ENCODE measurements at regions not wholly inside any gene's neighbourhood (a gene's known extent, or its start where the extent isn't known, plus 50 kb on each side); places are given as distances from the start of the nearest gene placed in this dataset.

- intact Hi-C loops (cut with micrococcal nuclease; ENCODE audit: unreplicated experiment), result no loop called here
- no TSS peak for BruUV-seq (replicated peaks)
Observed at GRCh38 chr3:72453706-72454105, 394.5 kb downstream of the SHQ1 start.

GRCh38 chr3:72452745-72453144 lies 395.5 kb downstream of the SHQ1 start:
- no peak for DNase-seq (ENCODE audit: low spot score)
- Histone ChIP-seq H3K36me3 (ENCODE audit: insufficient read depth, low read length, poor library complexity, severe bottlenecking) (no peaks in the 10 kb centered on the region), H3K4me3 (ENCODE audit: low read depth, low read length, poor library complexity, severe bottlenecking) (no peak overlapping the region), H3K27ac (ENCODE audit: low read depth, low read length, poor library complexity, severe bottlenecking) (no peak overlapping the region), H3K4me1 (ENCODE audit: insufficient read depth, low read length, poor library complexity, severe bottlenecking) (no peaks in the 10 kb centered on the region), H3K27me3 (replicated peaks; ENCODE audit: insufficient read depth, low read depth, low read length, poor library complexity) (no peaks in the 10 kb centered on the region), H3K9me3 (ENCODE audit: low read depth, low read length, poor library complexity, severe bottlenecking) (no peaks in the 10 kb centered on the region)
- ChIA-PET POLR2A (ENCODE audit: low non-redundant PET) (no interaction called here), CTCF (no interaction called here)
- intact Hi-C loops (cut with micrococcal nuclease; ENCODE audit: unreplicated experiment), result no loop called here
- no TSS peak for BruUV-seq (replicated peaks)
- no peak for TF ChIP-seq CTCF (conservative IDR thresholded peaks at IDR 0.05; ENCODE audit: low read depth, low read length)

More at GRCh38 chr3:72453706-72454105, 394.5 kb downstream of the SHQ1 start:
- H3K36me3 ChIP-seq (ENCODE audit: insufficient read depth, low read length, poor library complexity, severe bottlenecking), result no peaks in the 10 kb centered on the region
- H3K4me1 ChIP-seq (ENCODE audit: insufficient read depth, low read length, poor library complexity, severe bottlenecking), result no peaks in the 10 kb centered on the region
- H3K27ac ChIP-seq (ENCODE audit: low read depth, low read length, poor library complexity, severe bottlenecking), result no peak overlapping the region
- H3K27me3 ChIP-seq (replicated peaks; ENCODE audit: insufficient read depth, low read depth, low read length, poor library complexity), result no peaks in the 10 kb centered on the region
- H3K4me3 ChIP-seq (ENCODE audit: low read depth, low read length, poor library complexity, severe bottlenecking), result no peak overlapping the region
- DNase-seq (ENCODE audit: low spot score), result no peak
- TF ChIP-seq CTCF (conservative IDR thresholded peaks at IDR 0.05; ENCODE audit: low read depth, low read length) (no peak), EZH2 (IDR thresholded peaks at IDR 0.05; ENCODE audit: borderline replicate concordance, low read depth, low read length, poor library complexity, severe bottlenecking) (no peak)
- ChIA-PET CTCF (no interaction called here), POLR2A (ENCODE audit: low non-redundant PET) (no interaction called here)
- no peaks in the 10 kb centered on the region for H3K9me3 ChIP-seq (ENCODE audit: low read depth, low read length, poor library complexity, severe bottlenecking)

DNA sequence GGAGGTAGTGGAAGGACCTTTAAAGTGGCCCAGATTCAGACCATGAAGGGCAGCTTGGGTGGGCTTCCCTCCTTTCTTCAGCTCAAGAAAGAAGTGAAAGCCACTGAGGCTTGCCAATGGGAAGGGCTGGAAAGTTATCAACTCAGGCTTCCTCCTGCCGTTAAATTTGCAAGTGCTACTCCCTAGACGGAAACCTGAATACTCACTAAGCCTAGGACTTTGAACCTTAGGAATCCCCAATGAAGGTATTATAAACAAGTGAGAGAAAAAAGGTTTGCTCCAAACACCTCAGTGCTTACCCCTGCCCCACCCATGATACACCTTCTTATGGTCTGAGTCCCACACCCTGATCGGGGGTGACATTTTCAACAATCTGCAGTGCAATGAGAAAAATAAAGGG lies 396.4 kb downstream of the SHQ1 start:
- intact Hi-C loops (cut with micrococcal nuclease; ENCODE audit: unreplicated experiment), result no loop called here
- TF ChIP-seq CTCF (conservative IDR thresholded peaks at IDR 0.05; ENCODE audit: low read depth, low read length) (no peak), EZH2 (IDR thresholded peaks at IDR 0.05; ENCODE audit: borderline replicate concordance, low read depth, low read length, poor library complexity, severe bottlenecking) (no peak)

More for the DNA sequence above, 396.4 kb downstream of the SHQ1 start:
- DNase-seq (ENCODE audit: low spot score), result no peak
- Histone ChIP-seq H3K27me3 (replicated peaks; ENCODE audit: insufficient read depth, low read depth, low read length, poor library complexity) (no peaks in the 10 kb centered on the region), H3K4me1 (ENCODE audit: insufficient read depth, low read length, poor library complexity, severe bottlenecking) (no peaks in the 10 kb centered on the region), H3K4me3 (ENCODE audit: low read depth, low read length, poor library complexity, severe bottlenecking) (no peak overlapping the region), H3K9me3 (ENCODE audit: low read depth, low read length, poor library complexity, severe bottlenecking) (no peaks in the 10 kb centered on the region), H3K36me3 (ENCODE audit: insufficient read depth, low read length, poor library complexity, severe bottlenecking) (no peaks in the 10 kb centered on the region), H3K27ac (ENCODE audit: low read depth, low read length, poor library complexity, severe bottlenecking) (no peak overlapping the region)
- CTCF ChIA-PET, result no interaction called here
- POLR2A ChIA-PET (ENCODE audit: low non-redundant PET), result no interaction called here
- no TSS peak for BruUV-seq (replicated peaks)
